HG03095 (cell line): ENCODE measurements at regions not wholly inside any gene's neighbourhood (a gene's known extent, or its start where the extent isn't known, plus 50 kb on each side); places are given as distances from the start of the nearest gene placed in this dataset.
A peak's percentile ranks its signal among the peaks of the same experiment; 100 is the strongest.
"Not testable (repeated sequence)": the region's sequence is repeated elsewhere in the genome, so short reads cannot be mapped to it uniquely, and the experiment has no call there.

ENCODE experiments used
- ATAC-seq: cut with Tn5 transposase; IDR thresholded peaks from one replicate; pipeline ENCODE4 v1.9.1; 2021; ENCODE audit warnings: moderate library complexity; ENCODE audit not compliant: unreplicated experiment

GRCh38 chr6:152811785-152812184 lies 61.2 kb downstream of the VIP start:
- ATAC-seq = no peak

GRCh38 chr6:152815230-152815872 lies 64.8 kb downstream of the VIP start:
- no peak for ATAC-seq

- ATAC-seq = no peak
Measured at GRCh38 chr6:152816055-152816454, 65.5 kb downstream of the VIP start.

- ATAC-seq = no peak
Measured at GRCh38 chr6:152821525-152821924, 70.9 kb downstream of the VIP start.

- no peak for ATAC-seq
Measured at GRCh38 chr6:152824666-152825065, 74.1 kb downstream of the VIP start.

- ATAC-seq = no peak
Measured at GRCh38 chr6:152828431-152828830, 77.8 kb downstream of the VIP start.

GRCh38 chr6:152834366-152834765 lies 83.8 kb downstream of the VIP start:
- not testable (repeated sequence) for ATAC-seq

GRCh38 chr6:152836523-152836922 lies 85.9 kb downstream of the VIP start:
- no peak for ATAC-seq

GRCh38 chr6:152845421-152845820 lies 94.8 kb downstream of the VIP start:
- ATAC-seq = no peak

- ATAC-seq = no peak
Measured at GRCh38 chr6:152846825-152847224, 96.2 kb downstream of the VIP start.

- ATAC-seq = no peak
Measured at GRCh38 chr6:152848919-152849318, 98.3 kb downstream of the VIP start.

- no peak for ATAC-seq
Measured at GRCh38 chr6:152854086-152854795, 103.6 kb downstream of the VIP start.

GRCh38 chr6:152858141-152858540 lies 107.5 kb downstream of the VIP start:
- no peak for ATAC-seq

- no peak for ATAC-seq
Measured at GRCh38 chr6:152859225-152859624, 108.6 kb downstream of the VIP start.

- ATAC-seq = peak; percentile 90
Measured at GRCh38 chr6:152863618-152864326, 113.2 kb downstream of the VIP start.

GRCh38 chr6:152874267-152874666 lies 108.6 kb downstream of the FBXO5 start:
- ATAC-seq = no peak

- ATAC-seq = no peak
Measured at GRCh38 chr6:152874846-152875568, 107.8 kb downstream of the FBXO5 start.

- no peak for ATAC-seq
Measured at GRCh38 chr6:152879681-152880080, 103.2 kb downstream of the FBXO5 start.

- ATAC-seq = no peak
Measured at GRCh38 chr6:152893187-152893586, 89.7 kb downstream of the FBXO5 start.

- ATAC-seq = no peak
Measured at GRCh38 chr6:152896923-152897322, 85.9 kb downstream of the FBXO5 start.

GRCh38 chr6:152897807-152898399 lies 84.9 kb downstream of the FBXO5 start:
- ATAC-seq = peak; percentile 99
